ENCODE measurements at regions not wholly inside any gene's neighbourhood (a gene's known extent, or its start where the extent isn't known, plus 50 kb on each side); places are given as distances from the start of the nearest gene placed in this dataset.

- TF ChIP-seq CTCF (IDR thresholded peaks at IDR 0.05; ENCODE audit: borderline replicate concordance, extremely low read depth, low read length, poor library complexity, severe bottlenecking) (no peak), EZH2 (IDR thresholded peaks at IDR 0.05; ENCODE audit: borderline replicate concordance, low read depth, low read length, severe bottlenecking) (no peak)
Observed at GRCh38 chr6:170203212-170203611, 87.7 kb downstream of the DLL1 start.

All from DND-41 (cell line).